Neural progenitor cell (in vitro differentiated cells): ENCODE measurements at regions not wholly inside any gene's neighbourhood (a gene's known extent, or its start where the extent isn't known, plus 50 kb on each side); places are given as distances from the start of the nearest gene placed in this dataset.

ENCODE experiments used
- DNase-seq: peaks from one replicate; pipeline ENCODE4 v3.0.0-alpha.2; 2016; ENCODE audit warnings: low spot score
- H2AFZ ChIP-seq: fragments of 200-600 bp; sonication (generic); replicated peaks from 2 replicates; pipeline ENCODE4 v1.6.1; 2016; ENCODE audit warnings: antibody characterized with exemption
- H3F3A ChIP-seq: fragments of 200-600 bp; sonication (generic); 2 replicates; pipeline ENCODE4 v1.6.1; 2016; ENCODE audit warnings: antibody characterized with exemption, low read depth
- H3K27ac ChIP-seq: fragments of 200-600 bp; sonication (generic); 2 replicates; pipeline ENCODE4 v1.5.1; 2016; ENCODE audit warnings: mild to moderate bottlenecking
- H3K27me3 ChIP-seq: fragments of 200-600 bp; sonication (generic); 2 replicates; pipeline ENCODE4 v1.6.1; 2016; ENCODE audit warnings: mild to moderate bottlenecking, moderate library complexity
- H3K36me3 ChIP-seq: fragments of 200-600 bp; sonication (generic); 2 replicates; pipeline ENCODE4 v1.5.1; 2016
- H3K4me1 ChIP-seq: fragments of 200-600 bp; sonication (generic); 2 replicates; pipeline ENCODE4 v1.6.1; 2016; ENCODE audit warnings: mixed run types
- H3K4me2 ChIP-seq: fragments of 200-600 bp; sonication (generic); 2 replicates; pipeline ENCODE4 v1.6.1; 2016
- H3K4me3 ChIP-seq: fragments of 200-600 bp; sonication (generic); 2 replicates; pipeline ENCODE4 v1.5.1; 2016
- H3K79me2 ChIP-seq: fragments of 200-600 bp; sonication (generic); 2 replicates; pipeline ENCODE4 v1.6.1; 2016; ENCODE audit warnings: low read depth
- H3K9ac ChIP-seq: fragments of 200-600 bp; sonication (generic); 2 replicates; pipeline ENCODE4 v1.6.1; 2016
- H3K9me3 ChIP-seq: fragments of 200-600 bp; sonication (generic); 2 replicates; pipeline ENCODE4 v1.5.1; 2016; ENCODE audit warnings: low read depth
- H4K20me1 ChIP-seq: fragments of 200-600 bp; sonication (generic); 2 replicates; pipeline ENCODE4 v1.6.1; 2016; ENCODE audit warnings: low read depth
- H3K27ac Mint-ChIP-seq: 3 replicates; pipeline ENCODE4 v1.8.0; 2021; ENCODE audit warnings: mixed read lengths
- H3K27me3 Mint-ChIP-seq: 2 replicates; pipeline ENCODE4 v1.8.0; 2022; ENCODE audit warnings: low read depth, mild to moderate bottlenecking, inconsistent platforms, moderate library complexity, mixed read lengths; ENCODE audit not compliant: insufficient read depth
- H3K36me3 Mint-ChIP-seq: 3 replicates; pipeline ENCODE4 v1.8.0; 2021; ENCODE audit warnings: mixed read lengths
- H3K4me1 Mint-ChIP-seq: 3 replicates; pipeline ENCODE4 v1.8.0; 2021; ENCODE audit warnings: mixed read lengths
- H3K4me3 Mint-ChIP-seq: 3 replicates; pipeline ENCODE4 v1.8.0; 2021; ENCODE audit warnings: mild to moderate bottlenecking, moderate library complexity, mixed read lengths
- H3K9me3 Mint-ChIP-seq: 3 replicates; pipeline ENCODE4 v1.8.0; 2020; ENCODE audit warnings: mixed read lengths
- EZH2 ChIP-seq: fragments of 200-600 bp; sonication (generic); IDR thresholded peaks from 2 replicates; pipeline ENCODE4 v1.6.1; 2017; ENCODE audit warnings: antibody characterized with exemption, mild to moderate bottlenecking, moderate library complexity
- EZH2phosphoT487 ChIP-seq: fragments of 200-600 bp; sonication (generic); IDR thresholded peaks from 2 replicates; pipeline ENCODE4 v1.6.1; 2017; ENCODE audit warnings: antibody characterized with exemption
- TF ChIP-seq, protein P1 (sequence below): fragments of 200-600 bp; sonication (generic); IDR thresholded peaks from 2 replicates; pipeline ENCODE4 v1.5.1; 2017; ENCODE audit warnings: antibody characterized with exemption, mild to moderate bottlenecking

DNA sequence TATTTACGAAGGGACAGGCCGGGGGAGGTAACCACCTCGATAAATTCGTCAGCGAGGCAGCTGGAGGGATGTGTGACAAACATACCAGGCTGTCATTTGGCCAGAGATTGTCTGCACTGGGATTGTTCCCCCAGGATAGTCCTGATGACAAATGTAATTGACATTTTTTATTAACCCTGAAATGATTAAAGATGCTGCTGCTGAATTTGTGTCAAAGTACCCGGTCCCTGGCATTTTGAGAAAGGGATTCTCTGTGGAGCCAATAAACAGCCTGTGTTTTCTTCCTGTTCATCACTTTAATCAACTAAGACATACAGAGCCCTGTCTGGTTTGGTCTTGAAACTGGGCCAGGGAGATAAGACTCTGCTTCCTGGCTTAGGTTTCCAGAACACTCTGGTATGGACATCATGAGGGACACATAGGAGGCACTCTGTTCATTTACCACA is 117.6 kb downstream of the SLC25A47 start:
- Histone ChIP-seq H2AFZ (no peak overlapping the region), H3K27ac (no peak overlapping the region)

DNA sequence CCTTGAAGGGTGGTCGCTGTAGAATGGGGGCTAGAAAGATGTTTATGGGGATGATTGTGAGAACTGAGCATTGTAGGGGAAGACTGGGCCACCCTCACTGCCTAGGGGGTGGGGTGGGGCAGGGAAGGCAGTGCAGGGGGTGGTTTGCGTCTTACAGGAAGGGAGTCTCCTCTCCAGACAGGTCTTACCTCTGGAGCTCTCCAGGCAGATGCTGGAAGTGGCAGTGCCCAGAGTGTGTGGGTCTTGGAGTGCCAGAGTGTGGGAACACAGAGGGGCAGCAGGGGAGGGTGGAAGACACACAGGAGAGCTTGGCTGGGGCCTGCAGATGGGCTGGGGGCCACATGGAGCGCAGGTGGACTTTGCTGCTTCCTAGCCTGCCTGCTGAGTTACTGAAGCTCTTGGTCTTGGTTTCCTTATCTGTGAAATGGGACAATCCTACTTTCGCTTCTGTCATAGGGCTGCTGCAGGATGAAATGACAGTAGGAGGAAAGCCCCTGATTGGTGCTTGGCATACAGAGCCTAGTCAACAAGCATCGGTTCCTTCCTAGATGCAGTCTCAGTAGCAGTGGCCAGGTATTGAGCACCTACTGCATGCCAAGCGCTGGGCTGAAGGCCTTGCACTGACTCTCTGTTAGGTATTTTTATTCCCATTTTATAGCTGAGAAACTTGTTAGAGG is 118.3 kb downstream of the SLC25A47 start:
- TF ChIP-seq EZH2: no peak
- no peak for TF ChIP-seq EZH2phosphoT487
- peaks cover 9% of the 10 kb centered on the region for H3F3A ChIP-seq
- no peaks in the 10 kb centered on the region for H4K20me1 ChIP-seq
- H3K9me3 Mint-ChIP-seq: no peaks in the 10 kb centered on the region
- H3K9me3 ChIP-seq: no peaks in the 10 kb centered on the region
- no peak overlapping the region for H3K27ac ChIP-seq
- no peak overlapping the region for H3K4me3 Mint-ChIP-seq
- no peak overlapping the region for H3K4me3 ChIP-seq
- no peak overlapping the region for H3K27ac Mint-ChIP-seq
- no peaks in the 10 kb centered on the region for H3K36me3 Mint-ChIP-seq
- no peaks in the 10 kb centered on the region for H3K79me2 ChIP-seq
- H2AFZ ChIP-seq: no peak overlapping the region
- no peak for DNase-seq
- no peaks in the 10 kb centered on the region for H3K36me3 ChIP-seq
- H3K4me2 ChIP-seq: no peak overlapping the region
- peaks cover 43% of the 10 kb centered on the region for H3K4me1 Mint-ChIP-seq
- no peaks in the 10 kb centered on the region for H3K27me3 ChIP-seq
- peaks cover 21% of the 10 kb centered on the region for H3K4me1 ChIP-seq
- H3K27me3 Mint-ChIP-seq: peaks cover 2% of the 10 kb centered on the region
- H3K9ac ChIP-seq: no peak overlapping the region

More for the DNA sequence above, 117.6 kb downstream of the SLC25A47 start:
- Histone ChIP-seq H3K4me2 (no peak overlapping the region), H3K4me3 (no peak overlapping the region), H3K36me3 (no peaks in the 10 kb centered on the region), H3K4me1 (peaks cover 21% of the 10 kb centered on the region), H3F3A (peaks cover 7% of the 10 kb centered on the region), H3K27me3 (no peaks in the 10 kb centered on the region), H3K9ac (no peak overlapping the region), H4K20me1 (no peaks in the 10 kb centered on the region), H3K79me2 (no peaks in the 10 kb centered on the region), H3K9me3 (no peaks in the 10 kb centered on the region)
- TF ChIP-seq EZH2 (no peak), EZH2phosphoT487 (no peak)
- TF ChIP-seq, protein P1, sequence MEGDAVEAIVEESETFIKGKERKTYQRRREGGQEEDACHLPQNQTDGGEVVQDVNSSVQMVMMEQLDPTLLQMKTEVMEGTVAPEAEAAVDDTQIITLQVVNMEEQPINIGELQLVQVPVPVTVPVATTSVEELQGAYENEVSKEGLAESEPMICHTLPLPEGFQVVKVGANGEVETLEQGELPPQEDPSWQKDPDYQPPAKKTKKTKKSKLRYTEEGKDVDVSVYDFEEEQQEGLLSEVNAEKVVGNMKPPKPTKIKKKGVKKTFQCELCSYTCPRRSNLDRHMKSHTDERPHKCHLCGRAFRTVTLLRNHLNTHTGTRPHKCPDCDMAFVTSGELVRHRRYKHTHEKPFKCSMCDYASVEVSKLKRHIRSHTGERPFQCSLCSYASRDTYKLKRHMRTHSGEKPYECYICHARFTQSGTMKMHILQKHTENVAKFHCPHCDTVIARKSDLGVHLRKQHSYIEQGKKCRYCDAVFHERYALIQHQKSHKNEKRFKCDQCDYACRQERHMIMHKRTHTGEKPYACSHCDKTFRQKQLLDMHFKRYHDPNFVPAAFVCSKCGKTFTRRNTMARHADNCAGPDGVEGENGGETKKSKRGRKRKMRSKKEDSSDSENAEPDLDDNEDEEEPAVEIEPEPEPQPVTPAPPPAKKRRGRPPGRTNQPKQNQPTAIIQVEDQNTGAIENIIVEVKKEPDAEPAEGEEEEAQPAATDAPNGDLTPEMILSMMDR: no peak
- peaks cover 2% of the 10 kb centered on the region for H3K27me3 Mint-ChIP-seq
- DNase-seq: no peak
- H3K4me1 Mint-ChIP-seq: peaks cover 47% of the 10 kb centered on the region
- no peaks in the 10 kb centered on the region for H3K9me3 Mint-ChIP-seq
- H3K27ac Mint-ChIP-seq: peak overlapping the region; percentile 79
- H3K4me3 Mint-ChIP-seq: no peak overlapping the region
- H3K36me3 Mint-ChIP-seq: no peaks in the 10 kb centered on the region

DNA sequence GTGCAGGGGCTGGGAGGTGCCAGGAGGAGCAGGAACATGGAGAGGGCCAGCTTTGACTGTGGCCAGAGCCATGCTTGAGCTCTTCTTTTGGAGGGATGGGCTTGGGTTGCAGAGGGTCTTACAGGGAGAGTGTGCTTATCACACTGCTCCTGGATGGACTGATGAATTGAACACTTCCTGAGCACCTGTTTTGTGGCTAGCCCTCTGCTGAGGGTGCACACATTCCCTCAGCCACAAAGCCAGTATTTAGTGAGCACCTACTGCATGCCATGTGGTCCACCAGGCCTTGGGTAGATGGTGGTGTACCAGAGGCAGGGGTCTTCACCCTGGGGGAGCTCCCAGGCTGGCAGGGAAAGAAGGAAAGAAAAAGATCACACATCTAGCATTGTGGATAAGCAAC is 118.9 kb downstream of the SLC25A47 start:
- Histone ChIP-seq H4K20me1 (no peaks in the 10 kb centered on the region), H3K4me3 (no peak overlapping the region), H3K4me2 (no peak overlapping the region), H3K27me3 (no peaks in the 10 kb centered on the region), H3K9me3 (no peaks in the 10 kb centered on the region), H3K4me1 (peaks cover 21% of the 10 kb centered on the region), H2AFZ (no peak overlapping the region), H3K27ac (no peak overlapping the region), H3K36me3 (no peaks in the 10 kb centered on the region), H3K9ac (no peak overlapping the region), H3F3A (peaks cover 9% of the 10 kb centered on the region), H3K79me2 (no peaks in the 10 kb centered on the region)
- TF ChIP-seq, protein P1: no peak
- no peak for TF ChIP-seq EZH2phosphoT487
- no peak for TF ChIP-seq EZH2
- no peak overlapping the region for H3K4me3 Mint-ChIP-seq
- peaks cover 49% of the 10 kb centered on the region for H3K4me1 Mint-ChIP-seq
- H3K27me3 Mint-ChIP-seq: peaks cover 2% of the 10 kb centered on the region
- no peaks in the 10 kb centered on the region for H3K9me3 Mint-ChIP-seq
- no peaks in the 10 kb centered on the region for H3K36me3 Mint-ChIP-seq
- no peak overlapping the region for H3K27ac Mint-ChIP-seq
- no peak for DNase-seq
